GM13977 (cell line): ENCODE measurements at regions not wholly inside any gene's neighbourhood (a gene's known extent, or its start where the extent isn't known, plus 50 kb on each side); places are given as distances from the start of the nearest gene placed in this dataset.

ENCODE experiments used
- DNase-seq: peaks from one replicate; pipeline ENCODE4 v3.0.0; 2012; ENCODE audit warnings: low spot score
- CTCF ChIP-seq: IDR thresholded peaks from 2 replicates; pipeline ENCODE4 v1.5.1; 2012; ENCODE audit warnings: mild to moderate bottlenecking, control low read depth; ENCODE audit not compliant: insufficient read depth; ENCODE audit errors: extremely low read depth, missing control alignments
- in situ Hi-C: fragments of 300-500 bp; cut with MboI; formaldehyde crosslinking; loops from one replicate; pipeline ENCODE4 v1.12.0; 2022; ENCODE audit warnings: low sequenced_read_pairs, low pct_unique_long_range_greater_than_20kb, mixed read lengths, inconsistent platforms; ENCODE audit not compliant: unreplicated experiment

- in situ Hi-C loops = no loop called here
- no peak for DNase-seq
- TF ChIP-seq CTCF = no peak
Observed at GRCh38 chr7:138243836-138244235, 167.6 kb downstream of the AKR1D1 start.

GRCh38 chr7:138244606-138245005 lies 168.3 kb downstream of the AKR1D1 start:
- TF ChIP-seq CTCF = no peak
- in situ Hi-C loops = no loop called here
- no peak for DNase-seq

GRCh38 chr7:138245216-138245615 lies 169.0 kb downstream of the AKR1D1 start:
- no peak for DNase-seq
- no peak for TF ChIP-seq CTCF
- in situ Hi-C loops = no loop called here

- no peak for TF ChIP-seq CTCF
- in situ Hi-C loops = no loop called here
- DNase-seq = no peak
Observed at GRCh38 chr7:138245682-138246081, 169.4 kb downstream of the AKR1D1 start.

- TF ChIP-seq CTCF = no peak
- DNase-seq = no peak
- in situ Hi-C loops = no loop called here
Observed at GRCh38 chr7:138246428-138246827, 170.2 kb downstream of the AKR1D1 start.

- in situ Hi-C loops = no loop called here
- DNase-seq = no peak
- no peak for TF ChIP-seq CTCF
Observed at GRCh38 chr7:138247081-138247480, 170.8 kb downstream of the AKR1D1 start.
